Endodermal cell (in vitro differentiated cells): ENCODE measurements at regions not wholly inside any gene's neighbourhood (a gene's known extent, or its start where the extent isn't known, plus 50 kb on each side); places are given as distances from the start of the nearest gene placed in this dataset.

ENCODE experiments used
- DNase-seq: peaks from one replicate; pipeline ENCODE4 v3.0.0-alpha.2; 2017
- H3K27ac ChIP-seq: 2 replicates; pipeline ENCODE4 v1.5.1; 2013; ENCODE audit warnings: mild to moderate bottlenecking, low read depth, low read length, moderate library complexity
- H3K27me3 ChIP-seq: 2 replicates; pipeline ENCODE4 v1.6.1; 2013; ENCODE audit warnings: mild to moderate bottlenecking, low read length, moderate library complexity; ENCODE audit not compliant: insufficient read depth, control insufficient read depth, poor library complexity, severe bottlenecking
- H3K36me3 ChIP-seq: 2 replicates; pipeline ENCODE4 v1.7.0; 2013; ENCODE audit warnings: mild to moderate bottlenecking, low read length, moderate library complexity; ENCODE audit not compliant: control insufficient read depth, insufficient read depth
- H3K4me1 ChIP-seq: one replicate; pipeline ENCODE4 v1.7.0; 2013; ENCODE audit warnings: low read length; ENCODE audit not compliant: control insufficient read depth, insufficient read depth
- H3K4me3 ChIP-seq: 2 replicates; pipeline ENCODE4 v1.5.1; 2013; ENCODE audit warnings: mild to moderate bottlenecking, low read length, moderate library complexity
- H3K9ac ChIP-seq: 2 replicates; pipeline ENCODE4 v1.6.1; 2013; ENCODE audit warnings: mild to moderate bottlenecking, low read length, moderate library complexity; ENCODE audit not compliant: poor library complexity, severe bottlenecking; ENCODE audit errors: extremely low read depth
- H3K9me3 ChIP-seq: 2 replicates; pipeline ENCODE4 v1.6.1; 2013; ENCODE audit warnings: mild to moderate bottlenecking, low read length, moderate library complexity; ENCODE audit not compliant: control insufficient read depth
- H3K27ac Mint-ChIP-seq: 2 replicates; pipeline ENCODE4 v1.8.0; 2020; ENCODE audit warnings: mixed read lengths
- H3K27me3 Mint-ChIP-seq: 2 replicates; pipeline ENCODE4 v1.8.0; 2021; ENCODE audit warnings: mild to moderate bottlenecking, mixed read lengths; ENCODE audit not compliant: insufficient read depth
- H3K36me3 Mint-ChIP-seq: 2 replicates; pipeline ENCODE4 v1.8.0; 2020; ENCODE audit warnings: low read depth, mixed read lengths
- H3K4me1 Mint-ChIP-seq: 2 replicates; pipeline ENCODE4 v1.8.0; 2020; ENCODE audit warnings: mixed read lengths
- H3K4me3 Mint-ChIP-seq: 2 replicates; pipeline ENCODE4 v1.8.0; 2020; ENCODE audit warnings: mild to moderate bottlenecking, moderate library complexity, mixed read lengths
- H3K9me3 Mint-ChIP-seq: 2 replicates; pipeline ENCODE4 v1.8.0; 2020; ENCODE audit warnings: mild to moderate bottlenecking, mixed read lengths
- WGBS, 2 experiments: methylation state at CpG; one replicate each; pipeline versions ENCODE4 v1.1.5 to v1.1.7; 2013; ENCODE audit warnings: missing lambda C conversion rate in 2 of 2, mixed read lengths in 1 of 2; ENCODE audit not compliant: insufficient coverage in 1 of 2, insufficient read length in 1 of 2; 5-methylcytosine and 5-hydroxymethylcytosine counted together
- TF ChIP-seq, protein P1 (sequence below): fragments of 200-600 bp; sonication (generic); conservative IDR thresholded peaks from 2 replicates; pipeline ENCODE4 v1.5.0; 2021; ENCODE audit warnings: antibody characterized with exemption, mild to moderate bottlenecking

DNA sequence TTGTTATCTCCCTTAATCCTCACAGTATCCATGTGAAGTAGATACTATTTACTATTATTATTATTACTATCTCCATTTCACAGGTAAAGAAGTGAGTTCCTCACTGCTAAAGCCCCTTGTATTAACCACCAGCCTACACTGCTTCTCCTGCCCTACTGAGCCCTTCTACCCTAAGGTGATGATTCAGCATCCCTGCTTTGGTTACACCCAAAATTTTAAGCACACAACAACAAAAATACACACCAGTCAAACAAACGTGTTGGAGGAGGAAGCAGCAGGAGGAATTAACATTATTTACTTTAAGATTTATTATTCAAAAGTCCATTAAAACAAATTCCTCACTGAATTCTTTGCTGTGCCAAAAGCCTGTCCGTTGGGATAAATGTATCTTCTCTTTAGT, 370.2 kb upstream of the BRINP1 start:
- Mint-ChIP-seq H3K4me3 (no peak overlapping the region), H3K27ac (no peak overlapping the region), H3K36me3 (peaks cover 2% of the 10 kb centered on the region), H3K4me1 (peaks cover 26% of the 10 kb centered on the region), H3K27me3 (no peaks in the 10 kb centered on the region), H3K9me3 (peaks cover 37% of the 10 kb centered on the region)
- Histone ChIP-seq H3K27me3 (no peaks in the 10 kb centered on the region), H3K9ac (no peak overlapping the region), H3K36me3 (no peaks in the 10 kb centered on the region), H3K4me3 (no peak overlapping the region), H3K27ac (no peak overlapping the region), H3K4me1 (peaks cover 8% of the 10 kb centered on the region), H3K9me3 (peaks cover 34% of the 10 kb centered on the region)
- WGBS, 2 experiments, result 67% methylated on average over 2 of the region's 2 CpGs; no CpG with 5 or more reads in 1 of the 2 experiments
- TF ChIP-seq, protein P1, sequence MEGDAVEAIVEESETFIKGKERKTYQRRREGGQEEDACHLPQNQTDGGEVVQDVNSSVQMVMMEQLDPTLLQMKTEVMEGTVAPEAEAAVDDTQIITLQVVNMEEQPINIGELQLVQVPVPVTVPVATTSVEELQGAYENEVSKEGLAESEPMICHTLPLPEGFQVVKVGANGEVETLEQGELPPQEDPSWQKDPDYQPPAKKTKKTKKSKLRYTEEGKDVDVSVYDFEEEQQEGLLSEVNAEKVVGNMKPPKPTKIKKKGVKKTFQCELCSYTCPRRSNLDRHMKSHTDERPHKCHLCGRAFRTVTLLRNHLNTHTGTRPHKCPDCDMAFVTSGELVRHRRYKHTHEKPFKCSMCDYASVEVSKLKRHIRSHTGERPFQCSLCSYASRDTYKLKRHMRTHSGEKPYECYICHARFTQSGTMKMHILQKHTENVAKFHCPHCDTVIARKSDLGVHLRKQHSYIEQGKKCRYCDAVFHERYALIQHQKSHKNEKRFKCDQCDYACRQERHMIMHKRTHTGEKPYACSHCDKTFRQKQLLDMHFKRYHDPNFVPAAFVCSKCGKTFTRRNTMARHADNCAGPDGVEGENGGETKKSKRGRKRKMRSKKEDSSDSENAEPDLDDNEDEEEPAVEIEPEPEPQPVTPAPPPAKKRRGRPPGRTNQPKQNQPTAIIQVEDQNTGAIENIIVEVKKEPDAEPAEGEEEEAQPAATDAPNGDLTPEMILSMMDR, result no peak
- DNase-seq, result no peak

DNA sequence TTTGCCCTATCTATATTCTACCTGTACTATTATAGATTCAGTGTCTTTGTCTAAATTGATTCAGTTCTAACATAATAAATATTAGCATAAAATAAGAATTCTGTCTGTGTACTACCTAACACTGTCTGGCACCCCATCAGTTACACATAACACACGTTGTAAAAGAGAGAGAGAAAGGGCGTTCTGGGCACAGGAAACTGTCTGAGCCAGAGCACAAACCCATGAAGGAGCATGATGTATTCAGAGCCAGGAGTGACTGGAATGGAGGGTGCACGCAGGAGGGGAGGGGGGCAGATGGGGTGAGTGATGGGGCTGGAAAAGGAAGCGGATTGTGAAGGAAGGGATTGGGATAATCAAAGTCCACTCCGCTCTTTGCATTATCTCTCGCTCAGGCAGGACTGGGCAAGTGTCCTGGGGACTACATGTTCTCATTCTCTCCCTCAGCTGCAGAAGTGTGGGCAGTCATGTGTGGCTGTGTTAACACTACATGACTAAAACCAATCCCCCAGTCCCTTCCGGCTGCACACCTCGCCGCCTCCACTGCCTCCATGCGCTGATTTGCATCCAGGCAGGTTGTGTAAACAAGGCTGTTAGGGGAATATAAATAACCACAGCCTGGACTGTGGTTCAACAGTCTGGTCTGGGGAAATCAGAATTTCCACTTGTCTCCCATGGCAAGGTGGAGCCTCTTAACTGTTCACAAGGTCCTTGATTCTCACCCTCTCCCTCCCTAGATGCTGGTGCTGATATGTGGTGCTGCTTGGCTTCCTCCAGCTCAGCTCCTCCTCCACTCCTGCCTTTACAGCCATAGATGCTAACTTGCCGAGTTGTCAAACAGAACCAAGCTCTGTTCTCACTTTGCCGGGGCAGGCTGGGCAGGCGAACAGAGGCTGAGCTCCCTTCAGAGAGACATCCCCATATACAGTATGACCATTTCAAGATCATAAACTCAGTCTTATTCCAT, 367.5 kb upstream of the BRINP1 start:
- TF ChIP-seq, protein P1, result no peak
- WGBS, 2 experiments, result 92 to 96% methylated on average over 10 to 13 of the region's 13 CpGs
- no peaks in the 10 kb centered on the region for H3K27me3 ChIP-seq
- peaks cover 12% of the 10 kb centered on the region for H3K9me3 ChIP-seq
- no peak overlapping the region for H3K27ac ChIP-seq
- H3K27me3 Mint-ChIP-seq, result no peaks in the 10 kb centered on the region
- peaks cover 8% of the 10 kb centered on the region for H3K4me1 ChIP-seq
- H3K9ac ChIP-seq, result no peak overlapping the region
- H3K4me1 Mint-ChIP-seq, result peaks cover 26% of the 10 kb centered on the region
- H3K4me3 Mint-ChIP-seq, result no peak overlapping the region
- no peak overlapping the region for H3K4me3 ChIP-seq
- no peak for DNase-seq
- no peaks in the 10 kb centered on the region for H3K36me3 ChIP-seq
- H3K27ac Mint-ChIP-seq, result no peak overlapping the region
- peaks cover 2% of the 10 kb centered on the region for H3K36me3 Mint-ChIP-seq
- H3K9me3 Mint-ChIP-seq, result peaks cover 20% of the 10 kb centered on the region

DNA sequence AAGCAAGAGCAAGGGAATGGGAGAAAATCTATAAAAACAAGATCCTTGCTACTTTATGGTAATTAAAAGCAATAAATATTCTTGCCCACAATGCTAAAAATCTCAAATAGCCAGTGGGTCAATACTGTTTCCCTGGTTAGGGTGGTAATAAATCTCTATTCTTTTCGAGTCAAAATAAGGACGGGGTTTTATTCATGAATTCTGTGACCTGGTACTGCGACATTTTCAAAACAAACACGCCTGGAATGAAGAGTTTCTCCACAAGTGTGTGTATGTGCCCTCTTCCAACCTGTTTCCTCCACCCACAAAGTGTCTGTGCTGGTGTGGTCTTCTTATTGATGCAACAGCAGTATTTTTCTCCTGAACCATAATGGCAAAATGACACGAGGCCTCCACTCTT, 358.8 kb upstream of the BRINP1 start:
- Mint-ChIP-seq H3K27ac (no peak overlapping the region), H3K9me3 (no peaks in the 10 kb centered on the region), H3K4me3 (no peak overlapping the region), H3K36me3 (no peaks in the 10 kb centered on the region), H3K4me1 (peaks cover 23% of the 10 kb centered on the region), H3K27me3 (no peaks in the 10 kb centered on the region)
- Histone ChIP-seq H3K9me3 (no peaks in the 10 kb centered on the region), H3K27ac (no peak overlapping the region), H3K4me3 (no peak overlapping the region), H3K36me3 (no peaks in the 10 kb centered on the region), H3K27me3 (no peaks in the 10 kb centered on the region), H3K9ac (no peak overlapping the region), H3K4me1 (no peaks in the 10 kb centered on the region)
- no peak for DNase-seq
- TF ChIP-seq, protein P1, result no peak
- WGBS, 2 experiments, result 91 to 93% methylated on average over 5 of the region's 5 CpGs
